Calu3 (cell line): ENCODE measurements at regions not wholly inside any gene's neighbourhood (a gene's known extent, or its start where the extent isn't known, plus 50 kb on each side); places are given as distances from the start of the nearest gene placed in this dataset.

Source experiments
- BruUV-seq: library from RNA; stranded (reverse); fragments of 400-500 nt; replicated peaks from 2 replicates; lab custom pipeline; 2021; lab: Mats Ljungman, UMichigan
- CTCF ChIA-PET: fragments of 300-600 bp; sonication (Branson Sonifier 250); formaldehyde crosslinking; loops from one replicate; lab custom pipeline; 2022; ENCODE audit warnings: antibody characterized with exemption; lab: Charles Lee
- DNase-seq: peaks from one replicate; pipeline ENCODE4 v3.0.0; 2022
- H3K27ac Mint-ChIP-seq: one replicate; pipeline ENCODE4 v1.8.0; 2022; ENCODE audit warnings: mixed read lengths; ENCODE audit not compliant: unreplicated experiment
- H3K27me3 Mint-ChIP-seq: one replicate; pipeline ENCODE4 v1.8.0; 2022; ENCODE audit warnings: mixed read lengths; ENCODE audit not compliant: unreplicated experiment
- H3K36me3 Mint-ChIP-seq: one replicate; pipeline ENCODE4 v1.8.0; 2022; ENCODE audit warnings: mild to moderate bottlenecking, moderate library complexity, mixed read lengths; ENCODE audit not compliant: insufficient read depth, unreplicated experiment
- H3K4me1 Mint-ChIP-seq: one replicate; pipeline ENCODE4 v1.8.0; 2022; ENCODE audit warnings: mild to moderate bottlenecking, low read depth, mixed read lengths; ENCODE audit not compliant: unreplicated experiment
- H3K4me3 Mint-ChIP-seq: one replicate; pipeline ENCODE4 v1.8.0; 2022; ENCODE audit warnings: mild to moderate bottlenecking, low read depth, moderate library complexity, mixed read lengths; ENCODE audit not compliant: unreplicated experiment
- H3K9me3 Mint-ChIP-seq: one replicate; pipeline ENCODE4 v1.8.0; 2022; ENCODE audit warnings: low read depth, mixed read lengths; ENCODE audit not compliant: unreplicated experiment
- CTCF ChIP-seq: fragments of 200-600 bp; IDR thresholded peaks from one replicate; pipeline ENCODE4 v1.8.0; 2022; ENCODE audit warnings: antibody characterized with exemption; ENCODE audit not compliant: unreplicated experiment
- intact Hi-C: fragments of 100-400 bp; cut with micrococcal nuclease; formaldehyde crosslinking; loops from one replicate; pipeline ENCODE4 v1.10.0; 2022; ENCODE audit not compliant: unreplicated experiment

- H3K4me3 Mint-ChIP-seq, result no peak overlapping the region
Measured at GRCh38 chr18:60445341-60445740, 72.8 kb upstream of the MC4R start.

GRCh38 chr18:60446821-60447220 is 74.2 kb upstream of the MC4R start:
- intact Hi-C loops, result no loop called here
- no TSS peak for BruUV-seq
- H3K36me3 Mint-ChIP-seq, result no peaks in the 10 kb centered on the region
- no peak for TF ChIP-seq CTCF
- CTCF ChIA-PET, result no interaction called here
- no peak overlapping the region for H3K4me3 Mint-ChIP-seq
- H3K27ac Mint-ChIP-seq, result no peak overlapping the region
- peaks cover 7% of the 10 kb centered on the region for H3K9me3 Mint-ChIP-seq
- peaks cover 18% of the 10 kb centered on the region for H3K27me3 Mint-ChIP-seq
- DNase-seq, result no peak
- no peaks in the 10 kb centered on the region for H3K4me1 Mint-ChIP-seq

More at GRCh38 chr18:60445341-60445740, 72.8 kb upstream of the MC4R start:
- H3K4me1 Mint-ChIP-seq, result no peaks in the 10 kb centered on the region
- no peaks in the 10 kb centered on the region for H3K36me3 Mint-ChIP-seq
- no TSS peak for BruUV-seq
- intact Hi-C loops, result no loop called here
- peaks cover 7% of the 10 kb centered on the region for H3K9me3 Mint-ChIP-seq
- no peak overlapping the region for H3K27ac Mint-ChIP-seq
- CTCF ChIA-PET, result no interaction called here
- peaks cover 18% of the 10 kb centered on the region for H3K27me3 Mint-ChIP-seq
- no peak for DNase-seq
- no peak for TF ChIP-seq CTCF

GRCh38 chr18:60448487-60449267 is 76.1 kb upstream of the MC4R start:
- CTCF ChIA-PET, result interaction anchor here (0.6 kb wide), 1 partner anchor 518 kb away, joined by 3 read pairs; no protein-coding TSS in a partner anchor
- intact Hi-C loops, result no loop called here
- Mint-ChIP-seq H3K4me3 (no peak overlapping the region), H3K9me3 (peaks cover 7% of the 10 kb centered on the region), H3K27ac (no peak overlapping the region), H3K4me1 (no peaks in the 10 kb centered on the region), H3K36me3 (no peaks in the 10 kb centered on the region), H3K27me3 (peaks cover 17% of the 10 kb centered on the region)
- DNase-seq, result no peak
- no TSS peak for BruUV-seq
- no peak for TF ChIP-seq CTCF

- no peak for DNase-seq
- H3K4me3 Mint-ChIP-seq, result no peak overlapping the region
- H3K4me1 Mint-ChIP-seq, result no peaks in the 10 kb centered on the region
- H3K9me3 Mint-ChIP-seq, result peaks cover 13% of the 10 kb centered on the region
- no peaks in the 10 kb centered on the region for H3K36me3 Mint-ChIP-seq
- BruUV-seq, result no TSS peak
- no peak overlapping the region for H3K27ac Mint-ChIP-seq
- intact Hi-C loops, result no loop called here
- TF ChIP-seq CTCF, result no peak
- CTCF ChIA-PET, result no interaction called here
- no peaks in the 10 kb centered on the region for H3K27me3 Mint-ChIP-seq
Measured at GRCh38 chr18:60452421-60452820, 79.8 kb upstream of the MC4R start.
